HepG2 (cell line): ENCODE measurements at regions not wholly inside any gene's neighbourhood (a gene's known extent, or its start where the extent isn't known, plus 50 kb on each side); places are given as distances from the start of the nearest gene placed in this dataset.

ENCODE experiments used
- ATAC-seq: fragments of 200-7000 bp; cut with Tn5 transposase; 3 replicates; pipeline ENCODE4 v1.9.1; 2020; ENCODE audit warnings: mild to moderate bottlenecking, moderate library complexity
- BruUV-seq: library from RNA; stranded (reverse); fragments of 400-500 nt; replicated peaks from 2 replicates; lab custom pipeline; 2021; lab: Mats Ljungman, UMichigan
- CTCF ChIA-PET: fragments of 300-600 bp; formaldehyde crosslinking; extraction: SDS; loops from one replicate; lab custom pipeline; 2021; ENCODE audit warnings: low total read pairs, inconsistent platforms, low intra/inter-chr PET ratio; lab: Yijun Ruan, JAX
- POLR2A ChIA-PET: fragments of 350-600 bp; sonication (Branson Sonifier 250); formaldehyde crosslinking; loops from one replicate; lab custom pipeline; 2020; ENCODE audit warnings: antibody characterized with exemption, inconsistent platforms; lab: Yijun Ruan, JAX
- DNase-seq: peaks from one replicate; pipeline ENCODE4 v3.0.0-alpha.2; 2015; ENCODE audit warnings: low spot score
- FAIRE-seq: peaks from 3 replicates; lab custom pipeline; 2011; peaks lifted over from hg19 to GRCh38; lab: Jason Lieb, UNC
- H2AFZ ChIP-seq: one replicate; pipeline ENCODE4 v1.6.1; 2011; ENCODE audit warnings: low read length, inconsistent platforms
- H3K27ac ChIP-seq: fragments of 300-600 bp; 3 replicates; pipeline ENCODE4 v1.8.0; 2011; ENCODE audit warnings: mixed run types, mild to moderate bottlenecking, mixed read lengths, low read length, inconsistent platforms; ENCODE audit not compliant: insufficient read depth; ENCODE audit errors: extremely low read length
- H3K27me3 ChIP-seq, 2 experiments: fragments of 200-600 bp in 1 of 2; 2 replicates in 1 of 2; 3 replicates in 1 of 2; pipeline versions ENCODE4 v1.6.0 to v1.8.0; 2011; ENCODE audit warnings: low read length in 2 of 2, mild to moderate bottlenecking in 2 of 2, moderate library complexity in 2 of 2, inconsistent platforms in 1 of 2; ENCODE audit not compliant: insufficient read depth in 2 of 2, control insufficient read depth in 1 of 2
- H3K36me3 ChIP-seq, 2 experiments: fragments of 200-600 bp in 1 of 2; replicated peaks in 1 of 2; 2 replicates in 1 of 2; 3 replicates in 1 of 2; pipeline versions ENCODE4 v1.5.1 to v1.8.0; 2011; ENCODE audit warnings: low read length in 2 of 2, inconsistent platforms in 1 of 2; ENCODE audit not compliant: insufficient read depth in 2 of 2, control insufficient read depth in 1 of 2
- H3K4me1 ChIP-seq: 2 replicates; pipeline ENCODE4 v1.5.1; 2012; ENCODE audit warnings: low read length, inconsistent platforms; ENCODE audit not compliant: insufficient read depth
- H3K4me2 ChIP-seq: 2 replicates; pipeline ENCODE4 v1.6.0; 2011; ENCODE audit warnings: low read depth, low read length, inconsistent platforms
- H3K4me3 ChIP-seq, 3 experiments: fragments of 200-600 bp in 1 of 3; sonication (generic), shearing (Covaris generic) in 1 of 3; replicated peaks in 1 of 3; 2 replicates each; pipeline ENCODE4 v1.5.1; 2011 to 2016; ENCODE audit warnings: low read length in 3 of 3, inconsistent platforms in 2 of 3, low read depth in 2 of 3, mild to moderate bottlenecking in 2 of 3, control low read depth in 1 of 3, mixed read lengths in 1 of 3; ENCODE audit not compliant: insufficient read depth in 1 of 3
- H3K79me2 ChIP-seq: one replicate; pipeline ENCODE4 v1.6.1; 2011; ENCODE audit warnings: low read length, inconsistent platforms; ENCODE audit not compliant: insufficient read depth
- H3K9ac ChIP-seq: 2 replicates; pipeline ENCODE4 v1.6.0; 2011; ENCODE audit warnings: mild to moderate bottlenecking, low read depth, low read length, inconsistent platforms; ENCODE audit not compliant: insufficient read depth
- H3K9me3 ChIP-seq: 2 replicates; pipeline ENCODE4 v1.5.1; 2012; ENCODE audit warnings: mild to moderate bottlenecking, low read length
- H4K20me1 ChIP-seq: 2 replicates; pipeline ENCODE4 v1.6.0; 2011; ENCODE audit warnings: inconsistent platforms, mild to moderate bottlenecking, low read length, moderate library complexity; ENCODE audit not compliant: insufficient read depth
- ATM ChIP-seq: fragments of 450-650 bp; IDR thresholded peaks from 2 replicates; pipeline ENCODE4 v1.7.1; 2017; ENCODE audit warnings: mild to moderate bottlenecking, borderline replicate concordance
- BORCS8-MEF2B ChIP-seq: sonication (generic); formaldehyde crosslinking; IDR thresholded peaks from 2 replicates; pipeline ENCODE4 v1.8.0; 2022; ENCODE audit warnings: mild to moderate bottlenecking, missing genetic modification reagents
- GZF1 ChIP-seq: sonication (generic); formaldehyde crosslinking; IDR thresholded peaks from 2 replicates; pipeline ENCODE4 v1.5.1; 2020; ENCODE audit warnings: mild to moderate bottlenecking, missing genetic modification reagents
- HNF4A ChIP-seq: sonication (generic); formaldehyde crosslinking; IDR thresholded peaks from 2 replicates; pipeline ENCODE4 v1.4.0; 2020; ENCODE audit warnings: missing genetic modification reagents
- MAFK ChIP-seq, 2 experiments: IDR thresholded peaks in 1 of 2; conservative IDR thresholded peaks in 1 of 2; 2 replicates each; pipeline ENCODE4 v1.6.1; 2011; ENCODE audit warnings: improper control_type of control experiment in 2 of 2, low read length in 2 of 2
- MYPOP ChIP-seq: sonication (generic); formaldehyde crosslinking; IDR thresholded peaks from 2 replicates; pipeline ENCODE4 v1.8.1; 2023; ENCODE audit warnings: mild to moderate bottlenecking, moderate library complexity, missing genetic modification reagents
- PLSCR1 ChIP-seq: sonication (generic); formaldehyde crosslinking; IDR thresholded peaks from 2 replicates; pipeline ENCODE4 v1.5.0; 2020; ENCODE audit warnings: missing genetic modification reagents, mild to moderate bottlenecking, borderline replicate concordance
- PTBP1 ChIP-seq: fragments of 200-400 bp; formaldehyde crosslinking; IDR thresholded peaks from 2 replicates; pipeline ENCODE4 v1.6.1; 2018; ENCODE audit warnings: low read length, low read depth; ENCODE audit not compliant: poor library complexity, severe bottlenecking
- ZNF33B ChIP-seq: sonication (generic); formaldehyde crosslinking; IDR thresholded peaks from 2 replicates; pipeline ENCODE4 v1.5.1; 2020; ENCODE audit warnings: mild to moderate bottlenecking, missing genetic modification reagents
- ZNF510 ChIP-seq: sonication (generic); formaldehyde crosslinking; IDR thresholded peaks from 2 replicates; pipeline ENCODE4 v1.4.0; 2020; ENCODE audit warnings: low read depth, mild to moderate bottlenecking, missing genetic modification reagents
- ZNF550 ChIP-seq: sonication (generic); formaldehyde crosslinking; IDR thresholded peaks from 2 replicates; pipeline ENCODE4 v1.4.0; 2020; ENCODE audit warnings: mild to moderate bottlenecking, missing genetic modification reagents, borderline replicate concordance
- ZNF558 ChIP-seq: sonication (generic); formaldehyde crosslinking; IDR thresholded peaks from 2 replicates; pipeline ENCODE4 v1.9.0; 2022; ENCODE audit warnings: mild to moderate bottlenecking, missing genetic modification reagents, borderline replicate concordance
- ZNF709 ChIP-seq: sonication (generic); formaldehyde crosslinking; IDR thresholded peaks from 2 replicates; pipeline ENCODE4 v1.5.0; 2020; ENCODE audit warnings: mild to moderate bottlenecking, missing genetic modification reagents
- WGBS: methylation state at CpG from one replicate; pipeline ENCODE4 v1.1.6; 2017; ENCODE audit warnings: low lambda C conversion rate; 5-methylcytosine and 5-hydroxymethylcytosine counted together
- in situ Hi-C: cut with HindIII; loops from 2 replicates; pipeline ENCODE4 v1.10.0; 2017; ENCODE audit warnings: low pct_unique_long_range_greater_than_20kb; ENCODE audit not compliant: extremely low pct_ligation_motif_present
- intact Hi-C: fragments of 100-400 bp; cut with micrococcal nuclease; formaldehyde crosslinking; loops from one replicate; pipeline ENCODE4 v1.10.0; 2022; ENCODE audit not compliant: unreplicated experiment

- DNase-seq (no peak), FAIRE-seq (no peak), ATAC-seq (no peak)
- Histone ChIP-seq H3K27me3 (no peaks in the 10 kb centered on the region), H3K4me1 (no peaks in the 10 kb centered on the region), H3K4me3 (no peak overlapping the region), H3K27ac (no peak overlapping the region), H3K9ac (no peak overlapping the region), H3K36me3 (no peaks in the 10 kb centered on the region), H4K20me1 (no peaks in the 10 kb centered on the region), H2AFZ (no peak overlapping the region), H3K79me2 (no peaks in the 10 kb centered on the region), H3K4me2 (no peak overlapping the region), H3K9me3 (no peaks in the 10 kb centered on the region)
- no TSS peak for BruUV-seq
- intact Hi-C loops: no loop called here
- in situ Hi-C loops: no loop called here
- TF ChIP-seq ZNF558 (no peak), ATM (no peak), GZF1 (CRISPR knock-in tag) (no peak), ZNF33B (CRISPR knock-in tag) (no peak), PLSCR1 (CRISPR knock-in tag) (no peak), ZNF550 (CRISPR knock-in tag) (no peak)
- ChIA-PET POLR2A (no interaction called here), CTCF (no interaction called here)
- 0% methylated on average over 4 of the region's 4 CpGs for WGBS
These were observed 203.9 kb downstream of the FAM76B start for GRCh38 chr11:95585752-95586077.

- ATAC-seq (no peak), FAIRE-seq (no peak), DNase-seq (no peak)
- H3K4me2 ChIP-seq: no peak overlapping the region
- POLR2A ChIA-PET: no interaction called here
- no peaks in the 10 kb centered on the region for H3K4me1 ChIP-seq
- BruUV-seq: no TSS peak
- 2% methylated on average over 3 of the region's 3 CpGs for WGBS
- no peaks in the 10 kb centered on the region for H4K20me1 ChIP-seq
- no peak overlapping the region for H3K27ac ChIP-seq
- no peak overlapping the region for H2AFZ ChIP-seq
- intact Hi-C loops: no loop called here
- H3K27me3 ChIP-seq: no peaks in the 10 kb centered on the region
- H3K4me3 ChIP-seq: no peak overlapping the region
- H3K36me3 ChIP-seq: no peaks in the 10 kb centered on the region
- CTCF ChIA-PET: no interaction called here
- H3K9me3 ChIP-seq: no peaks in the 10 kb centered on the region
- no peaks in the 10 kb centered on the region for H3K79me2 ChIP-seq
- in situ Hi-C loops: no loop called here
- TF ChIP-seq MYPOP (CRISPR knock-in tag): no peak
- TF ChIP-seq BORCS8-MEF2B (CRISPR knock-in tag): no peak
- TF ChIP-seq ZNF709 (CRISPR knock-in tag): no peak
- no peak for TF ChIP-seq HNF4A
- no peak for TF ChIP-seq MAFK (conservative IDR thresholded peaks at IDR 0.05 in 1 of 2, IDR thresholded peaks at IDR 0.05 in 1 of 2; ENCODE audit: low read length in 2 of 2)
- TF ChIP-seq ZNF510: no peak
- TF ChIP-seq PTBP1: no peak
- TF ChIP-seq, all 625 proteins: peak for 0
- H3K9ac ChIP-seq: no peak overlapping the region
These were observed 204.4 kb downstream of the FAM76B start for GRCh38 chr11:95585069-95585751.
